ENCODE measurements at regions not wholly inside any gene's neighbourhood (a gene's known extent, or its start where the extent isn't known, plus 50 kb on each side); places are given as distances from the start of the nearest gene placed in this dataset.

DNA sequence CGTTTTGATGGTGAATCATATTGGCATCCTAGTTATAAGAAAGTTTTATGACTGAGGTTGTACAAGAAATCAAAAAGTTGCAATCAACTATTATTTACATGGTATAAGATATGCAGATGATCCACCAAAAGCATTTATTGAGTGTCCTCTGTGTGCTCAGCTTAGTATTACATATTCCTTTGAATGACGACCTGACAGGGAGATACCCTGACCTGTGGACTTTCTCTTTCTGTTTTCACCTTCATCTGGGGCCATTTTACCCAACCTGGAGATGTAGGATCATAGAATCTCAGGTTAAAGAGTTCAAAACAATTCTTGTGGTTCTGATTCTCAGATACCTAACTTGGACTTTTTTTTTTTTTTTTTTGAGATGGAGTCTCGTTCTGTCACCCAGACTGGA lies 269.1 kb upstream of the SORCS1 start:
- TF ChIP-seq CTCF (IDR thresholded peaks at IDR 0.05): no peak
- no peak overlapping the region for H3K4me3 ChIP-seq
- intact Hi-C loops (cut with DNase I; ENCODE audit: low total_unique reads): no loop called here
- DNase-seq: no peak
- no peaks in the 10 kb centered on the region for H3K4me1 ChIP-seq
- H3K27ac ChIP-seq: no peak overlapping the region
- H3K9me3 ChIP-seq: no peaks in the 10 kb centered on the region
- H3K27me3 ChIP-seq: no peaks in the 10 kb centered on the region
- H3K36me3 ChIP-seq: no peaks in the 10 kb centered on the region

- intact Hi-C loops (cut with DNase I; ENCODE audit: low total_unique reads): no loop called here
- H3K27ac ChIP-seq: no peak overlapping the region
- no peak overlapping the region for H3K4me3 ChIP-seq
- H3K9me3 ChIP-seq: no peaks in the 10 kb centered on the region
- no peak for TF ChIP-seq CTCF (IDR thresholded peaks at IDR 0.05)
- H3K36me3 ChIP-seq: no peaks in the 10 kb centered on the region
- H3K4me1 ChIP-seq: no peaks in the 10 kb centered on the region
- DNase-seq: no peak
- no peaks in the 10 kb centered on the region for H3K27me3 ChIP-seq
These were observed 265.9 kb upstream of the SORCS1 start for GRCh38 chr10:107430446-107430845.

GRCh38 chr10:107427016-107427415 lies 262.5 kb upstream of the SORCS1 start:
- no peak for DNase-seq
- H3K36me3 ChIP-seq: no peaks in the 10 kb centered on the region
- H3K27me3 ChIP-seq: no peaks in the 10 kb centered on the region
- intact Hi-C loops (cut with DNase I; ENCODE audit: low total_unique reads): no loop called here
- TF ChIP-seq CTCF (IDR thresholded peaks at IDR 0.05): no peak
- H3K4me1 ChIP-seq: no peaks in the 10 kb centered on the region
- no peak overlapping the region for H3K4me3 ChIP-seq
- H3K27ac ChIP-seq: no peak overlapping the region
- H3K9me3 ChIP-seq: no peaks in the 10 kb centered on the region

DNA sequence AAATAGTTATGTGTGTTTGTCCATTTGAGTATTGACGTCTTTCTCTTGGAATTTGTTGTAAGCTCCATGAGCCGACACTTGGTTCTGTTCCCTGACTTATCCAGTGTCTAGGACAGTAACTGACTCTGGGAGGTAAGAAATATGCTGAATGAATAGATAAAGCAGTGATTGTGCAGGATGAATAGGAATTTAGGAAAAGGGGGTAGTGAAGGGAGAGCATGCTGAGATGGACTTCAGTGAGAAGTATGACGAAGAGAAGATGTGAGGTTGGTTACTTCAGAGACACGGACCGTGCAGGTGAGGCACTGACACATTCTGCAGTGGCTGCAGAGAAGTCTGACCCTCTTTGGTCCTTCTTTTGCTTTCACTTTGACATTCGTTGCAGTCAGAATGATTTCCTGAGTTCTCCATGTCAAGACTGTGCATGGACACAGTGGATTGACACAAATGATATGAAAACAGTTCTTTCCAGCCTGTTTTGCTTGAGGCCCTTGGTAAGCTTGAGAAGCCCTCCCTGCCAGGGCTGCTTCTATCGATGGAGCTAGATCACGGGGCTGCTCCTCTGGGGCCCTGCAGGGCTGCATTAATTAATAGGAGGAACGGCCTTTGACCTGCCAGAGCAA lies 261.5 kb upstream of the SORCS1 start:
- Histone ChIP-seq H3K4me3 (no peak overlapping the region), H3K36me3 (no peaks in the 10 kb centered on the region), H3K9me3 (no peaks in the 10 kb centered on the region), H3K4me1 (no peaks in the 10 kb centered on the region), H3K27ac (no peak overlapping the region), H3K27me3 (no peaks in the 10 kb centered on the region)
- TF ChIP-seq CTCF (IDR thresholded peaks at IDR 0.05): no peak
- intact Hi-C loops (cut with DNase I; ENCODE audit: low total_unique reads): no loop called here
- DNase-seq: no peak

DNA sequence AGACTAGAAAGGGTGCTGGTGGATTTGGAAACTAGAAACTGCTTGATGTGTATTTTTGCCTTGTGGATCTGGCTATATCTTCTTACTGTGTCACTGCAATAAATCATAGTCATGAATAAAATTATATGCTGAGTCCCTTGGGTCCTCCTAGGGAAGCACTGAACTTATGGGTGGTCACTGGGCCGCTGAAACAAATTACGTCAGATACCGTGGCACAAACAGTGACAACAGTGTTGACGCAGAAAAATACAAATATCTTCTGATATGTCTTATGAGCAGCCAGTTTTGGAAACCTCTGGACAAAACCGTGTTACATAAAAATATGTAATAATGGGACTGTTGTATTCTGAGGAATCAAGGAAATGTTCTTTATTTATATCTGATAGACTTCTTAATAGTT lies 260.1 kb upstream of the SORCS1 start:
- no peak overlapping the region for H3K27ac ChIP-seq
- no peak for DNase-seq

More for the DNA sequence above, 260.1 kb upstream of the SORCS1 start:
- no peak overlapping the region for H3K4me3 ChIP-seq
- no peaks in the 10 kb centered on the region for H3K27me3 ChIP-seq
- intact Hi-C loops (cut with DNase I; ENCODE audit: low total_unique reads): loop anchor here (5.0 kb wide), 1 partner anchor 348 kb away; no protein-coding TSS in a partner anchor
- H3K9me3 ChIP-seq: no peaks in the 10 kb centered on the region
- TF ChIP-seq CTCF (IDR thresholded peaks at IDR 0.05): no peak
- no peaks in the 10 kb centered on the region for H3K36me3 ChIP-seq
- no peaks in the 10 kb centered on the region for H3K4me1 ChIP-seq
